Gastroesophageal sphincter (tissue), 4 donors: ENCODE measurements at regions not wholly inside any gene's neighbourhood (a gene's known extent, or its start where the extent isn't known, plus 50 kb on each side); places are given as distances from the start of the nearest gene placed in this dataset.

ENCODE experiments used
- ATAC-seq: fragments of 150-250 bp; one replicate; pipeline ENCODE4 v1.9.1; 2016; ENCODE audit warnings: mild to moderate bottlenecking, moderate library complexity
- H3K27ac ChIP-seq, 4 donors: fragments of 200-600 bp; sonication (generic) in 3 of 4; 1 replicate in 3 of 4; 2 replicates in 1 of 4; pipeline ENCODE4 v1.5.1; 2016 to 2019
- H3K27me3 ChIP-seq: fragments of 200-600 bp; sonication (generic); one replicate; pipeline ENCODE4 v1.5.1; 2019
- H3K36me3 ChIP-seq, 2 donors: fragments of 200-600 bp; sonication (generic); one replicate each; pipeline ENCODE4 v1.5.1; 2019; ENCODE audit warnings: control low read depth in 1 of 2
- H3K4me1 ChIP-seq, 3 donors: fragments of 200-600 bp; sonication (generic); 1 replicate in 2 of 3; 2 replicates in 1 of 3; pipeline ENCODE4 v1.5.1; 2016 to 2019; ENCODE audit warnings: control low read depth in 2 of 3
- H3K4me3 ChIP-seq, 2 donors: fragments of 200-600 bp; sonication (generic); one replicate each; pipeline ENCODE4 v1.5.1; 2019; ENCODE audit warnings: mild to moderate bottlenecking in 1 of 2, moderate library complexity in 1 of 2
- H3K9me3 ChIP-seq, 3 donors: fragments of 200-600 bp; sonication (generic); one replicate each; pipeline ENCODE4 v1.5.1; 2017 to 2019; ENCODE audit warnings: control low read depth in 2 of 3
- EP300 ChIP-seq: sonication (generic); formaldehyde crosslinking; IDR thresholded peaks from one replicate; pipeline ENCODE4 v1.6.1; 2017; ENCODE audit warnings: antibody characterized with exemption, mild to moderate bottlenecking
- POLR2A ChIP-seq, 2 donors: fragments of 450-650 bp; IDR thresholded peaks; one replicate each; pipeline ENCODE4 v1.6.1; 2017; ENCODE audit warnings: antibody characterized with exemption in 2 of 2, mild to moderate bottlenecking in 2 of 2, moderate library complexity in 1 of 2
- POLR2AphosphoS5 ChIP-seq: sonication (generic); formaldehyde crosslinking; IDR thresholded peaks from one replicate; pipeline ENCODE4 v1.6.1; 2017; ENCODE audit warnings: antibody characterized with exemption
- WGBS, 2 donors: methylation state at CpG; one replicate each; pipeline ENCODE4 v1.1.5; 2018; ENCODE audit warnings: low coverage in 1 of 2; 5-methylcytosine and 5-hydroxymethylcytosine counted together
- TF ChIP-seq, protein P1 (sequence below), 4 experiments: fragments of 200-600 bp in 2 of 4; fragments of 450-650 bp in 2 of 4; sonication (generic) in 1 of 4; IDR thresholded peaks; one replicate each; pipeline ENCODE4 v1.5.1; 2017 to 2019; ENCODE audit warnings: antibody characterized with exemption in 4 of 4, mild to moderate bottlenecking in 2 of 4, moderate library complexity in 2 of 4

DNA sequence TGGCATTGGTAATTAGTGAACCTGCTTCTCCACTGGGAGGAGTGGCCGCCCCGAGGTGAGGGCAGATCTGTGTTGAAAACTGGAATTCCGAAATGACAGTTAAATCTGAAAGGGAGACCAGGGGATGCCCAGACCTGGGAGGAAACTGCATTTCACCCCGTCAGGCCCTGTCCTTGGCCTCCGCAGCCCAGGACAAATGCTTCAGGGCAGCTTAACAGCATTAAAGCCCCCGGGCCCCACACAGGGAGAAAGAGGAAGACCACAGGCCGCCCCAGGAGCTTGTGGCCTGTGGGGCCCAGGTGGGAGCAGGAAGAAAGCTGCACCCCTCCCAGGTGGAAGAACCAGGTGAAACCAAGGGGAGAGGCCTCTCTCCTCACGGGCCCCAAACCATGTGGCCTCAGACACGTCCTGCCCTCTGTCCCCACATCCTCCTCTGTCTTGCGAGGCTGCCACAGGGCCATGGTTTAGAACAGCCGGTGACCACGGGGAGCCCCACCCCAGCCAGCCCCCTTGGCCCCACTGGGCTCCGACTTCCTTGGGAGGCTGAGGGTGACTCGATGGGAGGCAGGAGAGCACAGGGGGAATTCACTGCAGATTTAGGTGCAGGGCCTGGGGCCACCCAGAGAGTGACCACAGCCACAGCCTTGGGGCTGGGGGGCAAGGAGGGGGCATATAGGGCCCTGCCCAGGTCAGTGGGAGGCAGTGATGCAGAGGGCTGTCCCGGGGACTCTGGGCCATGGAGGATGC lies 265.4 kb downstream of the ADGRD1 start:
- no peak for TF ChIP-seq POLR2A (IDR thresholded peaks at IDR 0.05)
- Histone ChIP-seq H3K36me3 (no peaks in the 10 kb centered on the region), H3K27ac (no peak overlapping the region), H3K4me3 (no peak overlapping the region), H3K4me1 (no peaks in the 10 kb centered on the region), H3K9me3 (no peaks in the 10 kb centered on the region), H3K27me3 (peaks cover 61% of the 10 kb centered on the region)
- no peak for ATAC-seq
- WGBS, 2 donors: 0 to 71% methylated on average over 1 to 6 of the region's 15 CpGs

GRCh38 chr12:131219670-131220330 lies 266.1 kb downstream of the ADGRD1 start:
- WGBS, 2 donors: 67 to 75% methylated on average over 4 to 6 of the region's 11 CpGs
- no peak for TF ChIP-seq EP300
- no peak for TF ChIP-seq POLR2A (IDR thresholded peaks at IDR 0.05)
- TF ChIP-seq, protein P1, sequence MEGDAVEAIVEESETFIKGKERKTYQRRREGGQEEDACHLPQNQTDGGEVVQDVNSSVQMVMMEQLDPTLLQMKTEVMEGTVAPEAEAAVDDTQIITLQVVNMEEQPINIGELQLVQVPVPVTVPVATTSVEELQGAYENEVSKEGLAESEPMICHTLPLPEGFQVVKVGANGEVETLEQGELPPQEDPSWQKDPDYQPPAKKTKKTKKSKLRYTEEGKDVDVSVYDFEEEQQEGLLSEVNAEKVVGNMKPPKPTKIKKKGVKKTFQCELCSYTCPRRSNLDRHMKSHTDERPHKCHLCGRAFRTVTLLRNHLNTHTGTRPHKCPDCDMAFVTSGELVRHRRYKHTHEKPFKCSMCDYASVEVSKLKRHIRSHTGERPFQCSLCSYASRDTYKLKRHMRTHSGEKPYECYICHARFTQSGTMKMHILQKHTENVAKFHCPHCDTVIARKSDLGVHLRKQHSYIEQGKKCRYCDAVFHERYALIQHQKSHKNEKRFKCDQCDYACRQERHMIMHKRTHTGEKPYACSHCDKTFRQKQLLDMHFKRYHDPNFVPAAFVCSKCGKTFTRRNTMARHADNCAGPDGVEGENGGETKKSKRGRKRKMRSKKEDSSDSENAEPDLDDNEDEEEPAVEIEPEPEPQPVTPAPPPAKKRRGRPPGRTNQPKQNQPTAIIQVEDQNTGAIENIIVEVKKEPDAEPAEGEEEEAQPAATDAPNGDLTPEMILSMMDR (IDR thresholded peaks at IDR 0.05): no peak
- TF ChIP-seq POLR2AphosphoS5: no peak
- no peak for ATAC-seq
- peaks cover 63% of the 10 kb centered on the region for H3K27me3 ChIP-seq
- no peak overlapping the region for H3K27ac ChIP-seq
- no peak overlapping the region for H3K4me3 ChIP-seq
- no peaks in the 10 kb centered on the region for H3K9me3 ChIP-seq
- no peaks in the 10 kb centered on the region for H3K36me3 ChIP-seq
- H3K4me1 ChIP-seq: no peaks in the 10 kb centered on the region

DNA sequence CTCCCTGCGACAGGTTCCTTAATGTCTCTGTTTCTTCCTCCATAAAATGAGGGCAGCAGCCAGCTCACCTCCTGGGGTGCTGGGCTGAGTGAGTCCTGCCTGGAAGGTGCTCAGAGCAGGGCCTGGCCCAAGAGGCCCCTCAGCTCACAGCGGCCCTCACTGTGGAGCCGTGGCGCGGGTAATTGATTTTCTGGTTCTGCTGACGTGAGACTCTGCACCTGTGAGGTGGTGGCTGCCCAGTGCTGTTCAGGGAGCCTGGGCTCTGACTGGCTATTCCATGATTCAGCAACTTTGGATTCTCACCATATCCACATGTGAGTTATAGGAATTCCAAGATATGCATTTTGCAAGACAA lies 266.6 kb downstream of the ADGRD1 start:
- H3K27ac ChIP-seq: no peak overlapping the region
- H3K36me3 ChIP-seq: no peaks in the 10 kb centered on the region
- TF ChIP-seq, protein P1 (IDR thresholded peaks at IDR 0.05): no peak
- no peak for TF ChIP-seq EP300
- no peak for TF ChIP-seq POLR2A (IDR thresholded peaks at IDR 0.05)
- no peak for TF ChIP-seq POLR2AphosphoS5
- H3K9me3 ChIP-seq: no peaks in the 10 kb centered on the region
- WGBS, 2 donors: no CpG with 5 or more reads among the region's 6 CpGs
- no peak overlapping the region for H3K4me3 ChIP-seq
- ATAC-seq: no peak
- H3K27me3 ChIP-seq: peaks cover 63% of the 10 kb centered on the region
- no peaks in the 10 kb centered on the region for H3K4me1 ChIP-seq

DNA sequence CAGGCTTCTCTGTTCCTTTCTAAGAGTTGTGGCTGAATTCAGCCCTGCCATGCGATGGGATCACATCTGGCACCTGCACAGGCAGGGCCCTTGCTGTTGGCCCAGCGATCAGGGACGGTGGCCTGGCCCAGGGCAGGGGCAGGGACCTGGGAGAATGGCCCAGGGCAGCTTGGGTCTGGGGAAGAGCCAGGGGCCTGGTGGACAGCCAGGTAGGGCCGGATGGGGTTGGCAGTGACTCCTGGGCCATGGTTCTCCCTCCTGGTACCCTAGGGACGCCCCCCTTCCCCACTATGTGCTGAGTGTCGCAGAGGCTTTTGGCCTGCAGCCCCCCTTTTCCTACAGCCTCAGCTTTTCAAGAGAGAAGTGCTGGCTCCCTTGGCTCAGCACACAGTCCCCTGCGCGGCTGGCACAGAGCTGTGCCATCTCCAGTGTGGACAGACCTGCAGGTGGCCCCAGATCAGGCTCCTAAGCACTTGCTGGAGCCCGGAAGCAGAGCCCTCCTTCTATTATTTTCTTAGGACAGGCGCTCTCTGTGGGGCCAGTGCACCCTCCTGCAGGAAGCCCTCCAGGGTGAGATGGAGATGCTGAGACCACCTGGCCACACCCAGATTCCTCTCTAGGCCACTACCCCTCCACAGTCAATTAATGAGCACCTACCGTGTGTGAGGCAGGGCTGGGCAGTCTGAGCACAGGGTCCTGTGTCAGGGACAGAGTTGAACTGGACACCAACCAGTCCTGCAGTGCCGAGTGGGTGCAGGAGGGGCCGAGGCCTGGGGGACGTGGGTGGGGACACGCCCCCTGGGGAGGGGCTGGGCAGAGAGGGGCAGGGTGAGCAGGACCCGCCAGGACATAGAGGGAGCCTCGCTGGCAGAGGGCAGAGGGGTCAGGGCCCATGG lies 267.6 kb downstream of the ADGRD1 start:
- Histone ChIP-seq H3K9me3 (no peaks in the 10 kb centered on the region), H3K4me3 (no peak overlapping the region), H3K36me3 (no peaks in the 10 kb centered on the region), H3K27me3 (peaks cover 56% of the 10 kb centered on the region), H3K27ac (no peak overlapping the region), H3K4me1 (no peaks in the 10 kb centered on the region)
- TF ChIP-seq, protein P1 (IDR thresholded peaks at IDR 0.05): no peak
- no peak for ATAC-seq
- 80% methylated on average over 1 to 4 of the region's 17 CpGs for WGBS, 2 donors

DNA sequence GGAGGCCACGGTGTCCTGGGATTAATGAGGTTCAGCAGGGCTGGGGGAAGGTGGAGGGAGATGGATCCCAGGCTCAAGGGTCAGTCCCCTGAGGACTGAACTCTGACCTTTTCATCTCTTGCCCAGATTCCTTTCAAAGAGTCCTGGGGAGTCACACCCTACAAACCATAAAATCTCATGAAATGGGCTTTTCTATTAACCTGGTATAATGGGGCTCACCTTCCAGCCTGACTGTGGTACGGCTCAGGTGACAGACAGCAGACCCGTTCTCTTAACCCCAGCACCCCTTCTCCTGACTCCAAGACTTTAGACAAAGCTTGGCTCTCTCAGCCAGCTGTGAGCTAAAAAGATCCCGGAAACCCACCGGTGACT lies 268.2 kb downstream of the ADGRD1 start:
- Histone ChIP-seq H3K27me3 (peaks cover 51% of the 10 kb centered on the region), H3K4me1 (no peaks in the 10 kb centered on the region), H3K4me3 (no peak overlapping the region), H3K9me3 (no peaks in the 10 kb centered on the region), H3K27ac (no peak overlapping the region), H3K36me3 (no peaks in the 10 kb centered on the region)
- TF ChIP-seq POLR2A (IDR thresholded peaks at IDR 0.05) (no peak), EP300 (no peak), POLR2AphosphoS5 (no peak)
- TF ChIP-seq, protein P1 (IDR thresholded peaks at IDR 0.05): no peak
- no peak for ATAC-seq
- 67 to 80% methylated on average over 1 of the region's 5 CpGs for WGBS, 2 donors
